PC-9 (cell line): ENCODE measurements at regions not wholly inside any gene's neighbourhood (a gene's known extent, or its start where the extent isn't known, plus 50 kb on each side); places are given as distances from the start of the nearest gene placed in this dataset.

Source experiments
- CTCF ChIP-seq: fragments of 200-600 bp; sonication (generic); conservative IDR thresholded peaks from 2 replicates; pipeline ENCODE4 v1.6.1; 2017; ENCODE audit warnings: mixed run types, antibody characterized with exemption, mild to moderate bottlenecking, moderate library complexity
- EZH2 ChIP-seq: fragments of 200-600 bp; sonication (generic); IDR thresholded peaks from 2 replicates; pipeline ENCODE4 v1.8.0; 2017; ENCODE audit warnings: antibody characterized with exemption, low read depth

GRCh38 chr6:115631028-115631427 lies 429.7 kb downstream of the FRK start:
- TF ChIP-seq CTCF: no peak
- TF ChIP-seq EZH2: no peak
